Caki2 (cell line): ENCODE measurements at regions not wholly inside any gene's neighbourhood (a gene's known extent, or its start where the extent isn't known, plus 50 kb on each side); places are given as distances from the start of the nearest gene placed in this dataset.

Experiments
- DNase-seq: peaks from one replicate; pipeline ENCODE4 v3.0.0-alpha.2; 2015; ENCODE audit warnings: low read depth
- in situ Hi-C: cut with HindIII; loops from 2 replicates; pipeline ENCODE4 v1.10.0; 2016; ENCODE audit warnings: low sequenced_read_pairs, low pct_unique_long_range_greater_than_20kb, mixed read lengths

DNA sequence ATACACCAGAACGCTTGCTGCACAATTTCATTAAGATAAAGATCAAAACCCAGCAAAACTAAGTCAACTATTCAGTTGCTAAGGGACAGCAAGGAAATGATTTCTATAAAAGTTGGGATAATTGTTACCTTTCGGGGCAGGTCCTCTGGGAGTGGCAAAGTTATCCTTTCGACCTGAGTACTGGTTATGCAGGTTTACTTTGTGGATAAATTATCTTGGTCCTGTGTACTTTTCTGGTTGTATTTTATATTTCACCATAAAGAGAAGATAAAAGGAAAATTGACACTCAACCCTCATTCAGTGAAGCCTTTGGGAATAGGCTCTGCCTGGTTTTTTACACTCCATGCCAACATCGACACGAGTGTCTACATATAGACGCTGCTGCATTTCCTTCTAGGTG is 146.5 kb downstream of the SYK start:
- in situ Hi-C loops: no loop called here
- DNase-seq: no peak

DNA sequence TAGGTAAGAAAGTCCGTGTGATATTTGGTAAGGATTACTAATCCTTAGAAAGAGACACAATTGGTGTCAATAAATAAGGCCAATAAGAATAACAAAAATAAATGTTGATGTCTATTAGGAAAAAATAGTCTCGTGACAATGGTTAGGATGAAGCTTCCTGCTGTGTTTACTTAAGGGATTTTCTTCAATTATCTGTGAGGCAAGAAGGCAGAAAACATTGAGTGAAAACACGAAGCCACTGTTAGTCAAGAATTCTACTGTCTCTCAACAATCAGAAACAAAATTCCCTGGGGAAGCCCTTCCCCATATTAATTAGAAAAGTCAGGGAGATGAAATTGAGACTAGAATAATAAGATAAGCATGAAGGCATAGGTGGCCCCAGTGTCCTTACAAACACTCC is 149.0 kb downstream of the SYK start:
- no peak for DNase-seq
- in situ Hi-C loops: no loop called here

DNA sequence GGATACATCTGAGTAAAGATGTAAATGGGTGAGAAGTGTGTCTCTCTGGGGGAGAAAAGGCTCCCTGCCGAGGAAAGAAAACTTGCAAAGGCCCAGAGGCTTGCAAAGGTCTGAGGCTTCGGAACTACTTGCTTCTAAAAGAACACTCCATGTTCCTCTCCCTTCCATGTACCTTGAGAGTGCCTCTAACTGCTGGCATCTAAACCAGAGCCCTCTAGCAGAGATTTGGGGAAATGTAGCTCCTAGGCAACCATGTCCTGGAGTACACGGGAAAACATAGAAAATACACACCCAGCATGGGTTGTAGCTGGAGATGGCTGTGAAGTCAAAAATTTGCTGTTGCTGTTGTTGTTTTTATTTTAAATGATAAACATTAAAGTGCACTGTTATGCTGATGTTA is 151.6 kb downstream of the SYK start:
- in situ Hi-C loops: no loop called here

DNA sequence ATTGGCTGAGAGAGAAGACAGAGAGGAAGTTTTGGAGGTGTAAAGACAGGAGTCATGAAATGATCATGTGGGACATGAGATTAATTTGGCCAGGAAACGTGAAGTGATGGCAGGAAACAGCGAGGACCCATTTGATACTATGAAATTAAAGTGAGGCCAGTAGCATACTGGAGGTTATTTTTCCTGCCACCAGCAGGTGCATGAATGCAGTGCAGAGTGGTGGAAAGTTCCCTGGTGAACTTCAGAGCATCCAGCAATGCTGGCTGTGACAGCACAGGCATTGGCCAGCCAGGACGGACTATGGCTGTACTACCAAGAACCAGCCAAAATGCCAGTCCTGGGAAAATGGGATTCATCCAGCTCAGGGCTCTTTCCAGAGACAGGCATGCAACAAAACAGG is 152.2 kb downstream of the SYK start:
- in situ Hi-C loops: no loop called here
- no peak for DNase-seq

More for the DNA sequence above, 151.6 kb downstream of the SYK start:
- no peak for DNase-seq

DNA sequence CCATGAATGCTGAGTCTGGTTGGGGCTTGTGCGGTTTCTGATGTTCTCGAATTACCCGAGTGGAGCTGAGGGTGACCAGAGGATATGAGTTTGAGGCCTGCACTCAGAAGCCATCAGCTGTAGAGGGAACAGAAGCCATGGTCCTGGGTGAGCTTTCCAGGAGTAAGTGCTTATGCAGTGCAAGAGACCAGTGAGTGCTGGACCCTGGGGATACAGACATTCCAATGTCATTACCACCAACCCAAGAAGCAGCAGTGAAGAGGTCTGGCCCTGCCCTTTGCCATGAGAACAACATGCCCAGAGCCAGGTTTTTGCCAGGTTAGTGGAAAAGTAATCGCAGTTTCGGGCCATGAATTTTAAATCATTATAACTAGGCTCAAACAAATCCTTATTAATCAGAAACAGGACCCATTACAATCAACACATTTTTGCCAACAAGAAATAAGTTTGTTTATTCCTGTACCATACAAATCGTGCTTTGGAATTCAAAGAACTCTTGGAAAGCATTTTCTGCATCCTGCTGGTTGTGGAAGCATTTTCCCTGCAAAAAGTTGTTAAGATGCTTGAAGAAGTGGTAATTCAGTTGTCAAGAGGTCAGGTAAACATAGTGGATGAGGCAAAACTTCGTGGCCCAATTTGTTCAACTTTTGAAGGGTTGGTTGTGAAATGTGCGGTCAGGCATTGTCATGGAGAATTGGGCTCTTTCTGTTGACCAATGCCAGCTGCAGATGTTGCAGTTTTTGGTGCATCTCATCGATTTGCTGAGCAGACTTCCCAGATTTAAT is 154.6 kb downstream of the SYK start:
- no peak for DNase-seq
- in situ Hi-C loops: no loop called here

DNA sequence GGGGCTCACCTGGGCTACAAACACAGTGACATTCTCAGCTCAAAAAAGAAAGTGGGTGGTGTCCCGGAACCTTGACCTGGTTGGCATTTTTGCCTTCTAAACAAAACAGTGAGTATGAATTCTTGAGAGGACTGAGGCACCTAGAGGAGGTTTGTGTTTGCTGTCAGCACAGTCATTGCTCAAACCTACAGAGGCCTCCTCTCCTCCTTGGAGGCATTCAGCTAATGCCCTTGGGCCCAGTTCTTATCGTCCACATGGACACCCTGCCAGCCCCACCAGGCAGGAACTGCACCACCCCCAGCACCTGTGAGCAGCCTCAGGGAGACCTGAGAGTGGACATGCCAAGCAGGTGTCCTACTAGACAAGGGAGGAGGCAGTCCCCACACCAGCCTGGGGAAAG is 156.7 kb downstream of the SYK start:
- in situ Hi-C loops: no loop called here
- no peak for DNase-seq

DNA sequence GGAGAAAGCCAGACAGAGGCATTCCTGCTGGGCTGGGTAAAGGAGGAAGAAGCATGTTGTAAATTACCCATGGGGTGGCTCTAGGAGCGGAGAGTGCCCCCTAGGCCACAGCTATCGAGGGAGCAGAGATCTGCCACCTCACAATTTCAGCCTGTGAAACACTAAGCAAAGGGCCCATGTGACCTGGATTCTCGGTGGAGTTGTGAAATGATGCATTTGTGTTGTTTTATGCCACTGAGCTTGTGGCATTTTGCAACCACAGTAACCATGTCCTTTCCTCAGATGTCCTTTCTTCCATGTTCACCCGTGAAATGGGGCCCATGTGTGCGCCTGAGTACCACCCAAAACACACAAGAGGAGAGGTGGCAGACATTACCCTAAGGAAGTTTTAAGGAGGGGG is 159.3 kb downstream of the SYK start:
- no peak for DNase-seq
- in situ Hi-C loops: no loop called here

DNA sequence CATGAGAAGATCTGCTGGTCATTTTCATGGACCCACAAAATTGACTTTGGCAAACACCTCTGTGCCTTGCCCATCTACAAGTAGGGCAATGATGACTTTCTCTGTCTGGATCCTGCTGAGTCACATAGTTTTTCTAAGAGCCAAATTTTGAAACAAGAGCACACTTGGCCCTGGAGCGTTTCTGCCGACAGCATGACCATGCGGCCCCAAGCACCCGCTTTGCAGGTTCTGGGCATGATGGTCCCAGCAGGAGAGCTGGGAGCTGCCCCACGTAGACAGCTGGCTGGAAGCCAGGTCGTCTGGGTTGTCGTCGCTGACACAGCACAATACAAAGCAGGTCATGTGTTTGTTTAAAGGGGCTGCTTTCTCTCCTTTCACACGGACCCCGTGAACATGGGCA is 159.8 kb downstream of the SYK start:
- in situ Hi-C loops: no loop called here
- DNase-seq: peak; percentile 36

DNA sequence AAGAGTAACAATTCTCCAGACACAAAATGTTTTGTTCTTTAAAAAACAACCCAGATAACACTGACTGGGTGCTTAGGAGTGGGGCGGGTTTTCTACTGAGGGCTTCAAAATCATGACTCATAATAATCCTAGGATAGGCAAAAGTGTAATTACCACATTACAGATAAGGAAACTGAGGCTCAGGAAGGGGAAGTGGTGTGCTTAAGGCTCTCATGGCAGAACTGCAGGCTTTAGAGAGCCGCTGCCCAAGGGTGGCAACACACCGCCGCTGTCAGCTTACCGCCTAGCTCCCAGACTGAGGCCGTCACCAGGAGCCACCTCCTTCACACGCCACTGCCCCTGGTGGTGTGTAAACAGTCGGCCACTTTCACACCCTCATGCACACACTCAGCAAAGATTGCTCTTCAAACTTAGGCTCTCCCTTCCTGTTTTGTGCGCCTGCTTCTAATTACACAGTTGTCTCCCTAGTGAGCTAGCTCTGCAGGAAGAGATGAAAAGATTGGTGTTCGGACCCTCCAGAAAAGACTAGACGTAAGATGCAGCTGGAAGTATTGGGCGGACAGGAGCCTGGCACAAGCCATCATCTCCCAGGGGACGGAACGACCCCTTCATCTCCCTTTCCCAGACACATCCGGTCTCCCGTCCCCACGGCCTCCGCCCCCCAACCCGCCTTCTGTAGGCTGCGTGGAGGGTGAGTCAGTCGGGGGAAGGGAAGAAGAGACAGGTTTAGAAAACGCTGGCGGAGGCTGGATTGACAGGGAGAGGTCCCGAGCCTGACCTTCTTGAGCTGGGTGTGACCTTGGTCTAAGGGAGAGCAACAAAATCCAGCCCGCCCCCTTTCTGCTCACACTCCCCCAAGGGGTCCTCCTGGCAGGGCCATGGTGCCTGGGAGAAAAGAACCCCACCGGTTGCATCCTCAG is 162.7 kb downstream of the SYK start:
- peak; percentile 87 for DNase-seq
- in situ Hi-C loops: no loop called here

DNA sequence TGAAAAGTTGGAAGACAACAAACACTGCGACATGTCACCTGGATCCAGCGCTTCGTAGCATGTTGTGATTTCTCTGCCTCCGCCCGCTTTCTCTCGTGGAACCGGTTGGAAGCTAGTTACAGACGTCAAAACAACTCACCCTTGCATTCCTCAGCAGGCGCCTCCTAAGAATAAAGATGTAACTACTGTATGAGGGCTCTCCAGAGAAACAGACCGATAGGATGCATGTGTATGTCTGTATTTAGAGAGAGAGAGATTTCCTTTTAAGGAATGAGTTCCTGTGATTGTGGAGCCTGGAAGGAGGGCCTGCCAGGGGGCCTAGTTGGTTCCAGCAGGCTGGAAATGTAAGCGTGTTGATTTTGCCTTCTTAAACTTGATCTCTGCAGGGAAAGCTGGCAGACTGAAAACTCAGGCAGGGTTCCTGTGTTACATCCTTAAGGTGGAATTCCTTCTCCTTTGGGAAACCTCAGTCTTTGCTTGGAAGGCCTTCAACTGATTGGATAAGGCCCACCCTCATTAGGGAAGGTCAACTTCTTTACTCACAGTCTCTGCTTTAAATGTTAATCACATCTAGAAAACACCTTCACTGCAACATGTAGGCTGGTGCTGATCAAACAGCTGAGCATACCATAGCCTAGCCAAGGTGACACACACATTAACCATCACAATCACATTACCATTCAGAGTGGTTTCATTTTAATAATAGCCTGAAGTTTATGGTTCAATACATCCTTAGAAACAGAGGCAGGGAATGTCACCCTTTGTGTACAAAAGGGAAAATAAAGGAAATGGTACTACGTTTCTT is 163.8 kb downstream of the SYK start:
- peak; percentile 37 for DNase-seq
- in situ Hi-C loops: no loop called here

DNA sequence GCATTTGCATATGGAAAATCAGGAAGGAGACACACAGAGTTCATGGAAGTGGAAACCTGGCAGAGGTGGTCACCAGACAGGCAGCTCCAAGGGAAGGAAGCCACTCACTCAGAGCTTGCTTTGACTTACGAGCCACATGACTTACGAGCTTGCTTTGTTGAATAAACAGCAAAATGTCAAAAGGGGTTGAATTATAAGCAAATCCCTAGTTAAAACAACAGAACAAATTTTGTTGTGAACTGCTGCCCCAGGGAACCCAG is 164.3 kb downstream of the SYK start:
- in situ Hi-C loops: no loop called here
- DNase-seq: peak; percentile 47

DNA sequence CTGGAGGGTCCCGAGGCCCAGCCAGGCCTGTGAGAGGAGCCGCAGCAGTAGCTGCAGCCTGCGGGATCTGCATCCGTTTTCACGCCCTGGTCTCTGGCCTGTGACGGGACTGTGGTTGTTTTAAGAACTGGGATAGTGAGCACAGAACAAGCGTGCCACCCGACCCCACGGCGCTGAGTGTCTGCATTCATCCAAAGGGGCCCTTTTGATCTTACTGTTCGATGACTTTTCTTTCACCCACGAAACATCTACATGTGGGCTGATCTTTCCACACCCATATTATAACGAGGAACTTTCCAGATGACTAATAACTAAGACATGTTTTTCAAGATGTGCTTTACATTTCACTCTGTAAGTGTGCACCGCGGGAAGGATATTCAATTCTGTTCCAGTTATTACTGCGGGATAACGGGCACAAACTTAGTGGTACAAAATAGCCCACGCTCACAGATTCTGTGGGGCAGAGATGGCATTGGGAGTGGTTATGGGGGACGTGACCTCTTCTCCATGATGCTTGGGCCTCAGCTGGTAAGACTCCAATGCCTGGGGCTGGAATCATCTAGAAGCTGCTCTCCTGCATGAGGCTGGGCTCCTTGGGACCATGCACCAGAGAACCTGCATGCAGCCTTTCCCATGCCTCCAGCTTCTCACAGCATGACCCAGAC is 165.0 kb downstream of the SYK start:
- DNase-seq: no peak
- in situ Hi-C loops: no loop called here

DNA sequence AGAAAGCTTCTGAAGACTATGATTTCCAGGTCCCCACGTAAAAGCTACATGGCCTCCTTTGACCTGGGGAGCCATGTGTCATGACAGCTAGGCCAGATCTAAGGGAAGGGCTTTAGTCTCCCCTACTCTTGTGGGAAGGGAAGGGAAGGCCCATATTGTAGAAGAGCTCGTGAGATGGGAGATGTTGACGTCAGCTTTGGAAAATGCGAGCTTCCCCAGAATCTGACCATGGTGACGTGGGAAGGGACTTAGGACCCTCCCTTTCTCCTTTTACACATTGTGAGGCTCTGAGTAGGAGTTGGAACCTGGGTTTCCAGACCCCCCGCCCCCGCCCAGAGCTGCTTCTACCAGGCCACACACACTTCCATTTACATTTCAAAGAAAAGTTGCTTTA is 165.5 kb downstream of the SYK start:
- in situ Hi-C loops: no loop called here
- no peak for DNase-seq

DNA sequence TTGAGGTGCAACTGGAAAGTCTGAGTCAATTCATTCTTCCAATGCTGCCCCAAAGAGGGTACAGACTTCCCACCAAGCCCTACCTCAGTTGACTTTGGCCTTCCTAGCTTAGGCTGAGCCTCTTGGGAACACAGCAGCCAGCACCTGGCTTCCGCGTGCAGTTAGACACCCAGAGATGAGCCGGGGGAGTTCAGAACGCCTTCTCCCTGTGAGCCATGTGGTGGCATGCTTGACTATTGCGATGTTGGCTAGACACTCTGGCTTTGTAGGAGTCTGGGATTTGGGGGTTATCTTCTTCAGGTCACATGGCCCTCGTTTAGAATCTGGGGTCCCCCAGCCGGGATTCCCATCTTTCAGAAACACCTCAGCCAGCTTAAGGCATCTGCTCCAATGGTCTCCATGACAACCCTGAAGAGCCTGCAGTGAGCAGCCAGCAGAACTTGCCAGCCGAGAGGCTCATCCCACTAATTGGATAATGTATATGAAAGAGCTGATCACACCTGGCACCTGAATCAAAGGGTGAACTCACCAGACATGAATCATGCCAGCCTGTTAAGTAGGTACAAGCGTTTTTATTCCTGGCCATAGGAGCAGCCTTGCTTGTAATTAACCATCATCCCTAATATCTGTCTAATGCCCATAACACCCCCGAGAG is 167.5 kb downstream of the SYK start:
- DNase-seq: no peak
- in situ Hi-C loops: no loop called here

DNA sequence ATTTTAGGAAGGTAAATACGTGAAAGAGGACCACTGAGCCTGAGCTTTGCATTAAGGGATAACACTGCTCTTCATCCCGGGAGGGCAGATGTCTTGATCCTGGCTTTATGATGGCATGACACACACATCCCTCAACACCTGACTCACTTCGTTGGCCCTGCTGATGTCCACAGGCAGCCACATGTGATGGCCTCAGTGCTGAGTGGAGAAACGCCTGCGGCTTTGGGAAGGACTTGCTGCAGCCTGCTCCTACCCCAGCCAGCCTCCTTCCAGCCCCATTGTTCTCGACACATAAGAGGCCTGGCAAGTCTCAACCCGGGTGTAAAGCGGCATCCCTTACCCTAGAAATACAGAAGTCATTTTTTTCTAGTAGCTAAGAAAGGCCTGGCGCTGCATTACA is 169.0 kb downstream of the SYK start:
- in situ Hi-C loops: no loop called here
- no peak for DNase-seq

DNA sequence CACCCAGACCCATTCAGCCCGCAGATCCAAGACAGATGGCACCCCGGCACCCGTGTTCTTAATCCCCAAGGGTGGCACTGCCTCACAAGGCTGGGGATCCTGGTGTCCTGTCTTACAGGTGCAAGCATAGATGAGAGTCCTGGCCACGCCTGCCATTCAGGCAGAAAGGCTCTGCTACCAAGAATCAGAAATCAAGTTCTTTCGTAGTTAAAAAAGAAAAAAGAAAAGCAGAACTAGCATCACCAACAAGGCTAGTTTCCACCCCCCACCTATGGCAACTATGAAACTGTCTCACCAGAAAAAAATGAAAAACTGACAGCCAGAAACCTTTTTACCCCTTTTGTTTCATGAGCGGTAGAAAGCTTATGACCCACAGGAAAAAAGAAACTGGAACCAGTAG is 170.4 kb downstream of the SYK start:
- DNase-seq: no peak
- in situ Hi-C loops: no loop called here

DNA sequence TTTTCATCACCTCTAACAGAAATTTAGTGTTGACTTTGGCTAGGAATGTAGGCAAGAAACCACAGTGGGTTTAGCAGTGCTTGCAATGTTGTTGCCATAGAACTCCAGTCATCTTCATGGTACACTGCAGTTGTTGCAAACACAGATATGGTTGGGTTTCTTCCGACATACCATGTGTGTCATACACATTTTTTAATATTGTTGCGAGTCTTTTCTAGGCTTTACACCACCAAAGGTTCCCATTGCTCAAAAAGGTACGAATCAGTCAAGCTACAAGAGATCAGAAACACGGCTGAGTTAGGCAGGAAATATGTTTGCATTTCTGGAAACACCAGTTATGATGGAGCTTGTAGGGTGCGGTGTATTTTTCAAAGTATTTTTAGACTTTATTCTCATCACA is 172.4 kb downstream of the SYK start:
- DNase-seq: no peak
- in situ Hi-C loops: no loop called here

DNA sequence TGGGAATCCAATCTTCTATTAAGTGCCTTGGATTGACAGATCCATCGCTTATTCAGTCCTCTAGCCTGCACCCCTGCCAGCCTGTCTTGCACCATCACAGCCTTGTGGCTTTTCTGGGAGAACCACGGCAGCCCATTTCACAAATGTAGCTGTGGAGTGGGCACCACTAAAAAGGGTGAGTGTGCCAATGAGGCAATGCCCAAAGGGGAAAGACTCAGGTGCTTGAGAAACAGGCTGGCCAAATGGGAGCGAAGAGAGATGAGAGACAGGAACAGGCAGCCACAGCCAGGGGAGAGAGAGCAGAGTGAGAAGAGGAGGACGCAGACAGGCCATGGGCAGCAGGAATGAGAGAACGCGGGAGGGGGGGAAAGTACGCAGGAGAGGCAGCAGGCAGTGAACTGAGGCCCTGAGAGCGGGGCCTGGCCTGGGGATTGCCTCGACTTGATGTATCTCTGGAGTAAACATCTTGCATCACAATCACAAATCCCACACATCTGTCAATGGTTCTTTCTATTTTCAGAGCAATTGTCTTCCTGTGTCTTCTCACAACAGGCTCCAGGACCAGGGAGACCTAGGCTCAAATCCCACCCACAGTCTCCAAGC is 173.1 kb downstream of the SYK start:
- in situ Hi-C loops: no loop called here
- no peak for DNase-seq
